PC-9 (cell line): ENCODE measurements at regions not wholly inside any gene's neighbourhood (a gene's known extent, or its start where the extent isn't known, plus 50 kb on each side); places are given as distances from the start of the nearest gene placed in this dataset.

Source experiments
- EZH2 ChIP-seq: fragments of 200-600 bp; sonication (generic); IDR thresholded peaks from 2 replicates; pipeline ENCODE4 v1.8.0; 2017; ENCODE audit warnings: antibody characterized with exemption, low read depth
- TF ChIP-seq, protein P1 (sequence below): fragments of 200-600 bp; sonication (generic); conservative IDR thresholded peaks from 2 replicates; pipeline ENCODE4 v1.6.1; 2017; ENCODE audit warnings: mixed run types, antibody characterized with exemption, mild to moderate bottlenecking, moderate library complexity

DNA sequence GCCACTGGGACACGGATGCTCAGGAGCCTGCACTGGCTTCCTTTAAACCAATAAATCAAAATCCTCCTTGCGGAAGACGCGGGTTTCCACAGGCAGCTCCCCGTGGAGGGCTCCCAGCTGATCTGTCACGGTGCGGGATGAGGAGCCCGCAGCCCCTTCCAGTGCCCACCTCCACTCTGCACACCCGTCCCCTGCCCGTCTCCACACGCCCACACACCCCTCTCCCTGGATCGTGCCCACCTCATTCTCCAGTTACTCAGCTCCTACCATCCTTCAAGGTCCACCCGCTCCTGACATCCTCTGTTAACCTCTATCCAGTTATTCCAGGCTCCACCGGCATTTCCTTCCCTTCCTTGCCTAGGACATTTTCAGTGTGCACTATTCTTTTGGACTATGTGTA is 895.9 kb downstream of the TRIML1 start:
- TF ChIP-seq EZH2: no peak
- TF ChIP-seq, protein P1, sequence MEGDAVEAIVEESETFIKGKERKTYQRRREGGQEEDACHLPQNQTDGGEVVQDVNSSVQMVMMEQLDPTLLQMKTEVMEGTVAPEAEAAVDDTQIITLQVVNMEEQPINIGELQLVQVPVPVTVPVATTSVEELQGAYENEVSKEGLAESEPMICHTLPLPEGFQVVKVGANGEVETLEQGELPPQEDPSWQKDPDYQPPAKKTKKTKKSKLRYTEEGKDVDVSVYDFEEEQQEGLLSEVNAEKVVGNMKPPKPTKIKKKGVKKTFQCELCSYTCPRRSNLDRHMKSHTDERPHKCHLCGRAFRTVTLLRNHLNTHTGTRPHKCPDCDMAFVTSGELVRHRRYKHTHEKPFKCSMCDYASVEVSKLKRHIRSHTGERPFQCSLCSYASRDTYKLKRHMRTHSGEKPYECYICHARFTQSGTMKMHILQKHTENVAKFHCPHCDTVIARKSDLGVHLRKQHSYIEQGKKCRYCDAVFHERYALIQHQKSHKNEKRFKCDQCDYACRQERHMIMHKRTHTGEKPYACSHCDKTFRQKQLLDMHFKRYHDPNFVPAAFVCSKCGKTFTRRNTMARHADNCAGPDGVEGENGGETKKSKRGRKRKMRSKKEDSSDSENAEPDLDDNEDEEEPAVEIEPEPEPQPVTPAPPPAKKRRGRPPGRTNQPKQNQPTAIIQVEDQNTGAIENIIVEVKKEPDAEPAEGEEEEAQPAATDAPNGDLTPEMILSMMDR: no peak
